ENCODE measurements at regions not wholly inside any gene's neighbourhood (a gene's known extent, or its start where the extent isn't known, plus 50 kb on each side); places are given as distances from the start of the nearest gene placed in this dataset.

- Histone ChIP-seq H3K4me1 (replicated peaks in 1 of 2; ENCODE audit: control insufficient read depth in 2 of 2, insufficient read depth in 2 of 2, low read length in 2 of 2) (no peaks in the 10 kb centered on the region), H3K27ac (ENCODE audit: extremely low read depth, low read depth, low read length) (no peak overlapping the region), H3K9me3 (replicated peaks; ENCODE audit: control insufficient read depth, insufficient read depth, low read depth, low read length) (no peaks in the 10 kb centered on the region), H2AFZ (ENCODE audit: low read depth, low read length) (no peak overlapping the region), H3K36me3 (ENCODE audit: control insufficient read depth, insufficient read depth, low read length) (no peaks in the 10 kb centered on the region), H3K9ac (ENCODE audit: insufficient read depth in 1 of 2, low read depth in 2 of 2, low read length in 2 of 2) (no peak overlapping the region), H4K20me1 (replicated peaks; ENCODE audit: control insufficient read depth, insufficient read depth, low read length) (no peaks in the 10 kb centered on the region), H3K27me3 (ENCODE audit: control insufficient read depth in 2 of 2, insufficient read depth in 2 of 2, low read length in 2 of 2) (no peaks in the 10 kb centered on the region), H3K9me1 (ENCODE audit: control insufficient read depth, insufficient read depth, low read length) (no peaks in the 10 kb centered on the region), H3K79me2 (ENCODE audit: control insufficient read depth, insufficient read depth, low read length) (no peaks in the 10 kb centered on the region), H3K4me3 (no peak overlapping the region), H3K4me2 (ENCODE audit: insufficient read depth, low read length) (no peak overlapping the region)
- DNase-seq (ENCODE audit: extremely low read depth in 1 of 4, low spot score in 3 of 4) (no peak), ATAC-seq (no peak), FAIRE-seq (no peak)
- no TSS peak for BruUV-seq (replicated peaks)
- ChIA-PET POLR2A (no interaction called here), CTCF (ENCODE audit: low intra/inter-chr PET ratio) (no interaction called here)
- TF ChIP-seq TAF1 (IDR thresholded peaks at IDR 0.05; ENCODE audit: control insufficient read depth, extremely low read depth, insufficient read depth, low read length, severe bottlenecking) (no peak), HDAC1 (IDR thresholded peaks at IDR 0.05) (no peak), NR4A1 (CRISPR knock-in tag; IDR thresholded peaks at IDR 0.05) (no peak), NR4A1 (tag; IDR thresholded peaks at IDR 0.05) (no peak), SOX6 (IDR thresholded peaks at IDR 0.05) (no peak), IRF2 (CRISPR knock-in tag; IDR thresholded peaks at IDR 0.05) (no peak), COPS2 (conservative IDR thresholded peaks at IDR 0.05) (no peak), NKRF (IDR thresholded peaks at IDR 0.05; ENCODE audit: borderline replicate concordance) (no peak), ZNF77 (CRISPR knock-in tag; IDR thresholded peaks at IDR 0.05) (no peak), HOMEZ (CRISPR knock-in tag; IDR thresholded peaks at IDR 0.05) (no peak), SMARCA5 (IDR thresholded peaks at IDR 0.05) (no peak), CBX2 (IDR thresholded peaks at IDR 0.05; ENCODE audit: insufficient read depth, low read length, poor library complexity, severe bottlenecking) (no peak), ZC3H11A (IDR thresholded peaks at IDR 0.05; ENCODE audit: low read depth, low read length) (no peak), ZNF695 (CRISPR knock-in tag; IDR thresholded peaks at IDR 0.05) (no peak), ZNF586 (CRISPR knock-in tag; conservative IDR thresholded peaks at IDR 0.05) (no peak)
- in situ Hi-C loops (cut with MboI): no loop called here
- WGBS (ENCODE audit: insufficient coverage, low coverage, missing lambda C conversion rate): 4% methylated on average over 5 of the region's 5 CpGs
- intact Hi-C loops (cut with micrococcal nuclease): no loop called here
Measured at GRCh38 chr2:14344355-14344754, 288.2 kb upstream of the LRATD1 start.
